T1000 (cell line): ENCODE measurements at regions not wholly inside any gene's neighbourhood (a gene's known extent, or its start where the extent isn't known, plus 50 kb on each side); places are given as distances from the start of the nearest gene placed in this dataset.
"Not testable (repeated sequence)": the region's sequence is repeated elsewhere in the genome, so short reads cannot be mapped to it uniquely, and the experiment has no call there.

Experiments
- DNase-seq: peaks from one replicate; lab custom pipeline; 2025; ENCODE audit warnings: mixed read lengths; lab: John Stamatoyannopoulos, UW

DNA sequence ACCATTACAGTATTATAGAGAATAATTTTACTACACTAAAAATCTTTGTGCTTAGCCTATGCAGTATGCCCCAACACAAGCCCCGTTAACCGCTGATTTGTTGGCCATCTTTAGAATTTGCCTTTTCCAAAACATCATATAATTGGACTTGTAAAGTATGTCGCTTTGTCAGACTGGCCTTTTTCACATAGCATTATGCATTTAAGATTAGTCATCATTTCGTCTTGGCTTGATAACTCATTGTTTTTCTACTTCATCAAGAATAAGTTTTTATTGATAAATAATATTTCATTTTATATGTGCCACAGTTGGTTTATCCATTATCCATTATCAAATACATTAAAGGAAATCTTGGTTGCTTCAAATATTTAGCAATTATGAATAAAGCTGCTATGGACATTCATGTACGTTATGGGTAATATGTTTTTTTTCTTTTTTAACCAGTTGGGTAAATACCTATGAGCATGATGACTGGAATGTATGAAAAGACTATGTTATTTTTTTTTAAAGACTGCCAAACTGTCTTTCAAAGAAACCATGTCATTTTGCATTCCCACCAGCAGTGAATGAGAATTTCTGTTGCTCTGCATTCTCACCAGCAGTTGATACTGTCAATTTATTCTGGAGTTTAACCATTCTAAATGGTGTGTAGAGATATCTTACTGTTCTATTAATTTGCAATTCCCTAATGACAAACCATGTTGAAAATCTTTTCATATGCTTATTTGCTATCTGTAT, 273.1 kb upstream of the KCND2 start:
- no peak for DNase-seq

DNA sequence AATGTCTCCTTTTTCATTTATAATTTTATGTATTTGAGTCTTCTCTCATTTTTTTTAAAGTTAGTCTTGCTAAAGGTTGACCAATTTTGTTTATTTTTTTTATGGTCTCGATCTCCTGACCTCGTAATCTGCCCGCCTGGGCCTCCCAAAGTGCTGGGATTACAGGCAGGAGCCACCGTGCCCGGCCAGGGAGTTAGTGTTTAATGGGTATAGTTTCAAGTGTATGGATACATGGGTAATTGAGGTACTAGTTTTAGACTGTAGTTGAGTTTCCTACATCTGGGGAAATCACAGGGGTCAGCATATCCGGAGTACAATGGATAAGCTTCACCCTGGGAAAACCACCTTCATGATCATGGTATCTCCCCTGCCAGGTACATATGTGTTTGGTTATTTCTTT, 267.3 kb upstream of the KCND2 start:
- no peak for DNase-seq

DNA sequence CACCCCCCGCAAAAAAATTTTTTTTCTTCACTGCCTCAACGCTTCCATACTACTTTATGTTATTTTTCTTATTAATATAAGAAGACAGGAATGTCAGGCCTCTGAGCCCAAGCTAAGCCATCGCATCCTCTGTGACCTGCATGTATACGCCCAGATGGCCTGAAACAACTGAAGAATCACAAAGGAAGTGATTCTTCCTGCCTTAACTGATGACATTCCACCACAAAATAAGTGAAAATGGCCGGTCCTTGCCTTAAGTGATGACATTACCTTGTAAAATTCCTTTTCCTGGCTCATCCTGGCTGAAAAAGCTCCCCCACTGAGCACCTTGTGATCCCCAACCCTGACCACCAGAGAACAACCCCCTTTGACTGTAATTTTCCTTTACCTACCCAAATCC, 258.7 kb upstream of the KCND2 start:
- not testable (repeated sequence) for DNase-seq

DNA sequence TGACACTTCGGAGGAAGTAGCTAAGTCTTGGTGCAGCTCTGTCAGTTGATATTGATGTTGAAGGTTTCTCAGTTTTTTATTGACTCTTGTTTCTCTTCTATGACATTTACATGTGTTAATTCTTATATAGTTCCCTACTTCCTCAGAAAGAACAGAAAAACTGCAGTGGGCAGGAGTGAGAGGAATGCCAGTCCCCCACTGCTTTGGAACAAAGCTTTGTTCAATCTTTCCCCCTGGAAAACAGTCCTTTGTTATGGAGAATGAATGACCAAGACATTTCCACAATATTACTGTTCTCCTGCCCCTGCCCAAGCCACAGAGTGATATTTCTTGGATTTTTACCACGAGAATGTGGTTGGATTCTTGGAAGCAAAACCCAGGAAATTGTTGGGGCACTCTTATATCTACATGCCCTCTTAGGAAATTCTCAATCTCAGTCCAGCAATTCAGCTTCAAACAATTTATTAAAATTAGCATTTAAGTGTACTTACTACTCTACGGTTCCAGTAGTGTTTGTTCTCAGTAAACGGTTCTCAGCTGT, 258.0 kb upstream of the KCND2 start:
- no peak for DNase-seq

DNA sequence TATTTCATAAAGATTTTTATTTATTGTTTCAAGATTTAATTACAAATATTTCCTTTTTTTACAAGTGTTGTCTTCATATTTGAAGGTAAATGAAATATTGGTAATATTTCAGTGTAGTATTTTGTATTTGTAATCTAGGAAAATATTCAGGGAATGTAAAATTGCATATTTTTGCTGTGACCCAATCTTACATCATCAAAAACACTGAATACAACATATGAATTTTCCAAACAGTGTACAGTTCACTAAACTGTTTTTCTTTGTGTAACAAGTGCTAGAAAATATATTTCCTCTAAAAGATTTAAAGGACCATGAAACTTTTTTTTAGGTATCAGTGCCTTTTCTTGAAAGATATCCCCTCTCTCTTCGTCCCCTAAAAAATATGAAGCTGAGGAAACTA, 251.9 kb upstream of the KCND2 start:
- no peak for DNase-seq

DNA sequence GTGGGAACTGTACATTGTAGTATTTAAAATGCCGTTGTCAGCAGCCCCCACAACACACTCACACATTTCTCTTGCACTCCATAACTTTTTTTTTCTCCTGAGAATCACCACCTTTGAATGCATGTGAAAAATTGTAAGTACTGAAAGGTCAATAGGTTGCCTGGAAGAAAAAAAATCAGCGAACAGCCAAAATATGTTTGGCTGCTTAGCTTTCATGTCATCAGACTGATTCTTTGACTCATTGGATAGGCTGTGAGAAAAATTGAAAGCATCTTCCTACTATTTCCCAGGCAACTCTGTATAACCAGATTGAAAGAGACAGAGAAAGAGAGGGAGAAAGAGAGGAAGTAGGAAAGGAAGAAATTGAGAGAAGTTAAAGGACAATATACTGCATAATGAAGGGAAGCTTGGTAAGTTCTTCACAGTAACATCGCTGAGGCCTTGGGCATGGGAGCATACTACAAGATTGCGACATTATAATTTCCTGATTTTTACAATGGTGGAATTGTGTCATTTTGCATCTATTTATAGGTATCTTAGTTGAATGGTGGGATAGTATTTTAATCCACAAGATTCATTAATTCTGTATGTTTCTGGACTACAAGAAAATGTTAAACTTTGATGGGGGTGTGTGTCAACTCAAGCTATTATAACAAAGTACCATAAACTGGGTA, 249.3 kb upstream of the KCND2 start:
- DNase-seq, result no peak

DNA sequence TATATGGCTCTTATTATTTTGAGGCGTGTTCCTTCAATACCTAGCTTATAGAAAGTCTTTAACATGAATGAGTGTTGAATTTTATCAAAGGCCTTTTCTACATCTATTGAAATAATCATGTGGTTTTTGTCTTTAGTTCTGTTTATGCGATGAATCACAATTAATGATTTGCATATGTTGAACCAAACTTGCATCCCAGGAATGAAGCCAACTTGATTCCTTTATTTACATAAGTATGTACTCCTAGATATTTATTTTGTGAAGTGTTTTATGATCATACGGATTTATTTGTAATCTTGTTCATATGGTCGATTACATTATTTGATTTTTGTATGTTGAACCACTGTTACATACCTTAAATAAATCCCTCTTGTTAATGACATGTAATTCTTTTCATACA, 244.3 kb upstream of the KCND2 start:
- DNase-seq, result no peak

DNA sequence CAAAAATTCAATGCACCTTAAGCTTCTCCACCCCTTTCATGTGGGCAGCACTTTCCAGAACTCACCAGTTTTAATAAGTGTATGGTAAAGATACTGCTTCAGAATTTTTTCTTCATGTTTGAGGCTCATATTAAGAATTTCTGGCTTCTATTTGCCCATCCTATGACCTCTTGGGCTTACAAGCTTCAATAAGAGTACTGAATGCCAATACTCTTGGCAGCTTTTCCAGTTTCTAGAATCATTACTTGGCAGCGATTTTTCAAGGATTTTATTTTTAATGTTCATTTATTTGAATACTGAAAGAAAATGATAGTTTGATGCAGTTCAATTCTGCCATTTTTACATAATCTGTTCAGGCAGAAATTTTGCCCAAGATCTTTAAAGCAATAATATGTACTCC, 242.1 kb upstream of the KCND2 start:
- DNase-seq, result no peak

DNA sequence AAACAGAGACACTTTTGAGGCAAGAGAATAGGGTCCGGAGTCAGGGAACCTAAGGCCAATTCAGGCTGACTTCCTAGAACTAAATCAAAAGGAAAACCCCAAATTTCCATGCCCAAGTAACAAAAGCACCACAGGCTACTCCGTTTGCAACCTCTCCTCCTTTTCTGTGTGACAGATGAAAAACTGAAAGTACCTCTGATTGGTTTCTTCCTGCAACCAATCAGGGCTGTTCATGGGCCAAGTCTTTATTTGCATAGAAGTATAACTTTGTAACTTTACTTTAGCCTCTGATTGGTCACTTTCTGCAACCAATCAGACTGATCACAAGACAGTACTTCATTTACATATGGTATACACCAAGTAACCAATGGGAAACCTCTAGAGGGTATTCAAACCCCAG, 239.9 kb upstream of the KCND2 start:
- no peak for DNase-seq

DNA sequence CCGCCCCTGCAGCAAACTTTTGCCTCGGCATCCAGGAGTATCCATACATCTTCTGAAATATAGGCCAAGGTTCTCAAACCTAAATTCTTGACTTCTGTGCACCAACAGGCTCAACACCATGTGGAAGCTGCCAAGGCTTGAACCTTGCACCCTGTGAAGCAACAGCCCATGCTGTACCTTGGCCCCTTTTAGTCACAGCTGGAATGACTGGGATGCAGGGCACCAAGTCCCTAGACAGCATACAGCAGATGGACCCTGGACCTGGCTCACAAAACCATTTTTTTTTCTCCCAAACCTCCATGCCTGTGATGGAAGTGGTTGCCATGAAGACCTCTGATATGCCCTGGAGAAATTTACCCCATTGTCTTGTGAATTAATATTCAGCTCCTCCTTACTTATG, 233.8 kb upstream of the KCND2 start:
- DNase-seq, result no peak

DNA sequence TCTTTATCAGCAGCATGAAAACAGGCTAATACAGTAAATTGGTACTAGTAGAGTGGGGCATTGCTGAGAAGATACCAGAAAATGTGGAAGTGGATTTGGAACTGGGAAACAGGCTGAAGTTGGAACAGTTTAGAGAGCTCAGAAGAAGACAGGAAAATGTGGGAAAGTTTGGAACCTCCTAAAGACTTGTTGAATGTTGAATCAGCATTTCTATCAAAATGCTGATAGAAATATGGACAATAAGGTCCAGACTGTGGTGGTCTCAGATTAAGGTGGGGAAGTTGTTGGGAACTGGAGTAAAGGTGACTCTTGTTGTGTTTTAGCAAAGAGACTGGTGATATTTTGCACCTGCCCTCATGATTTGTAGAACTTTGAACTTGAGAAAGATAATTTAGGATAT, 231.2 kb upstream of the KCND2 start:
- DNase-seq, result no peak

DNA sequence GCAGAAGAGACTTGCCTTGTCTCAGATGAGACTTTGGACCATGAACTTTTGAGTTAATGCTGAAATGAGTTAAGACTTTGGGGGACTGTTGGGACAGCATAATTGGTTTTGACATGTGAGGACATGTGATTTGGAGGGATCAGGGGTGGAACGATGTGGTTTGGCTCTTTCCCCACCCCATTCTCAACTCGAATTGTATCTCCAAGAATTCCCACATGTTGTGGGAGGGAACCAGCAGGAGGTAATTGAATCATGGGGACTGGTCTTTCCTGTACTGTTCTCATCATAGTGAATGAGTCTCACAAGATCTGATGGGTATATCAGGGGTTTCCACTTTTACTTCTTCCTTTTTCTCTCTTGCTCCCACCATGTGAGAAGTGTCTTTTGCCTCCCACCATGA, 229.7 kb upstream of the KCND2 start:
- DNase-seq, result no peak

DNA sequence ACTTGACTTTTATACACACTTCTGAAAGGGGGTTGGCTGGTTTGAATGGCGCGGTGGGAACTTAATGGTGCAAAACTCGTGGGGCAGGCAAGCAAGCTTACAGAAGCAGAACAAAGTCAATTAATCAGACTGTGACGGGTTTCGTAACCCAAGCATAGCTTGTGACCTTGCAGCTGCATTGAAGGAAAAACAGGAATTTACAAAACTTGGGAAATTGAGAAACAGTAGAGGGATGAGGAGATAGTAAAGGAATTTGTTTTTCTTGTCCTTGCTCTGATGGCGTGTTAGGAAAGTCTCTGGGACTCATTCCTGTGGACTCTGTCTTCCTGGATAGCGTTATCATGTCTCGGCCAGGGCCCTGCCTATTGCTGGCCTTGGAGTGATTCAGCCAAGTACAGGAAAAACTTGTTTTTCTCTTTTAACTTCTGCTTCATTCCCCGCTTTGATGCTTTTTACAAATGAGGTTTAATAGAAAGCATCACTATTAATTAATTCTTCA, 220.0 kb upstream of the KCND2 start:
- DNase-seq, result no peak

DNA sequence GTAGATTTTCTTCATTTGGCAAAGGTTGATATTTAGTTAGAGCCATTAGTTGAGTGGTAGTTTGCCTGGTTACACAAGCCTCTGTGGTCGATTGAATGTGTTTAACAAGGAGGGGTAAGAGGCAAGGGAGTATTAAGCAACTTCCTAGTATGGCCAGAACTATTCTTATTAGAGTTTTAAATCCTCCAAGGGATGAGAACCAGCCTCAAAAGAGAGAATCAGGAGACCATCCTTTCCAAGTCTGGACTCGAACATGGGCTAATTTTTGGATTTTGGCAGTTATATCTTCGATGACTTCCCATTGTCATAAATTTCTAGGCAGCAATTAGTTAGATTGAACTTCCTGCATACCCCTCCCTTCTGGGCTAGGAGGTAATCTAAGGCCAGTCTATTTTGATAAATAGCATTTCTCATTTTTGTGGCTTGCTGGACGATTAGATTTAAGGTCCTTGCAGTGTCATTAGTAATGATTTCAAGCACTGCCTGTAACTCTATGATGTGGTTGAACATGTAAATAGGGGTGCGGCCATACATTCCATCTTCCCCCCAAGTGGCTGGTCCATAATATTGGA, 219.5 kb upstream of the KCND2 start:
- DNase-seq, result no peak

DNA sequence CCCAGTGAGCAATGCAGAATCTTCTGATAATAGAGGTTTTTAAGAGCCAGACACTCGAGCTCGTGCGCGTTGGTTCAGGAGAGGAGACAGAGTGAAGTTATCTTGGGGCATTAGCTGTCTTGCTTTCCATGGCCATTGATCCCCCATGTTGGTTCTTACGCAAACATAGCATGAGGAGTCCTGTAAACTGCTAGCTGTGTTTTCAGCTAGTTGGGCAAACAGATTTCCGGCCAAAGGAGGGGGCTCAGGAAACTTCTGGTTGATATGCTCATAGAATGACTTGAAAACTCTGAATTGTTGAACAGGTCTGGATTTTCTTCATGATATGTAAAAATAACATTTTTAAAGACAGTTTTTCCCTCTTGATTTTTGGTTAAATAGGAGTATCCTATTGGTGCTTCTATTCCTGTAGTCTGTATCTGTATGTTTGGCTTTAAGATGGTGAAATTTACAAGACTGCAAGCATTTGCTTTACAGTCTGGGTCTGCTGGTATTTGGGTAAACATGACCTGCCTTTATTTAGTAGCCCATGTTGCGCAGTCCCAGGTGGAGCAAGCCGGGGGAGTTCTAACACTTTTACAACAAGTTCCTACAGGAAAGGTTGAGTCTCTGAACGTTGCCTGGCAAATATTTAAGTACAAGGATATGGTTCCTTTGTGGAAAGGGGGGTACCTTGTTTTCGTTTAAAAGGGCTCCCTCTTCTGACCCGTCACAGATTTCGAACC, 218.4 kb upstream of the KCND2 start:
- no peak for DNase-seq

DNA sequence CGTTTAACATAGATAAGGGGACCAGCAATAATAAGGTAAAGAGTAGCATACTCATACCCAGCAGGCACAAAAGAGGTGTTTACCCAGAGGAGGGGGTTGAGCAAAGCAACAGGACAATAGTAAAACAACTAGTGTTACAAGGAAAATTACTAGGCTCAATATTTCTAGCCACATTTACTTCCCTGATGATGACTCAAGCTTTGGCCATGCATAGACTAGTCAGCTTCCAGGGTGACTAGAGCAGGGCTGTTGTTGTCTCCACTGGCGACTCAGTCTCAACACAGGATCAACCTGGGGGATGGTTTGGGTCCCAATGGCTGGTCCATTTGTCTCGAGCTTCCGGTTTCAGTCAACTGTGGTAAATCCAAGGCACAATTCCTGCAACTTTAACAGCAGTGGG, 217.7 kb upstream of the KCND2 start:
- DNase-seq, result no peak

DNA sequence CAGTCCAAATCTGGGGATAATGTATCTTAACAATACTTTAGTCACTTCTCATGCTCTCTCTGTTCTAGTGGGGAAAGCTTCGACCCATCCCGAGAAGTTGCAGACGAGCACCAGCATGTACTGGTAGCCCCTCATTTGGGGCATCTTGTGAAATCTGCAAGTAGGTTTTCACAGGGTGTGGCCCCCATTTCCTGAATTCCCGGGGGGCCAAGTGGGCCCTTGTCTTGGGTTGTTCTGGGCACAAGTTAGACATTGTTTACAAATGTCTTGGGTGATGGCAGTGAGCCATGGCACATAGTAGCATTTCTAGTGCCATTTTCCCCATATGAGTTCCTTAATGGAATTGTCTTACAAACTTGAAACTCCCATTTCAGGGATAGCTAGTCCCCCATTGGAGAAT, 216.7 kb upstream of the KCND2 start:
- no peak for DNase-seq

DNA sequence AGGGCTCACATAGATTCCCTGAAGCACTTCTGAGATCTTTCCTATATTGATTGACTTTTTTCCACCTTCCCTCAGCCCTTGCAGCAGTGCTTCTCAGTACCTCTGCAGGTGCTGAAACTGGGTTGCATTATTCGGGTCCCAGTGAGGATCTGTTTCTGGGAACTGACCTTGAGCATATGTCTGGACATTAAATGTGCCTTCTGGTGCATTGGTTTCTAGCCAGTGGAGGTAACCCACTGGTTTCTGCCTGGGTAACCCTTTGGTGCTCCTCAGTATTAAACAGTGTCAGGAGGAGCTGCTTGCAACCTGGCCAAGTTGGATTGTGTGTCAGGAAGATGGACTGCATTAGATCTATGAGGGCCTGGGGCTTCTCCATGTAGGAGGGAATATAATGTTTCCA, 213.3 kb upstream of the KCND2 start:
- DNase-seq, result no peak

DNA sequence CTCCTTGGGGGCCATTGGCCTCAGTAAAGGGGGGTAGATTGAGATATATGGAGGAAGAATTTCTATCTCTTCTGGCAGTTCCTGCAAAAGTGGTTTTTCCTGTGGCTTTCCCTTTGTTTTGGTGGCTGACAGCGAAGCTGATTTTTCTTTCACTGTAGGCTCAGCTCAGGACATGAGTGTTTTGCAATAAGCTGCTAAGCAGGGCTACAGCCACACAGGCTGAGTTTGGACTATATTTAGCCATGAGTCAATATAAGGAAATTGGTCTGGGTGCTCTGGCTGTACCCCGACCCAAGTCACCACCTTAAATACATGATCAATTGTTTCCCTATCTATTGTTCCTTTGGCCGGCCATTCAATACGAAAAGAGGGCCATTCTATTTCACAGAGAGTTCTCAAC, 212.7 kb upstream of the KCND2 start:
- DNase-seq, result no peak

DNA sequence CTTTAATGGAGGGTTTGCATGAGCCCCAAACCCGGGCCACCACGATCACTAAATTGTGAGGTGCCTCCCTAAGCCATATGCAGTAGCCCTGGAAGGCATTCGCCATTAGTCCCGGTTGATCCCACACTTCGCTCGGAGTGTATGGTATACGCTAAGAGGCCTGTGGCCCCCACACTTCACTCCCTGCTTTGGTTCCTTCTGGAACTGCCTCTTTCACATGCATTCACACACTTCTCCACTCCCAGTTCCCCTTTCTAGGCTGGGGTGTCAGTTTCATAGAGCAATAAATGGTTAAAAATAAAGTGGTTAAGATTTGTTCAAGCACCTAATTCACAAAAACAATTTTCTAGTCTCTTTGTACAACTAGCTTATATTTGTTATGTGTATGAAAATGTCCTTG, 212.1 kb upstream of the KCND2 start:
- no peak for DNase-seq

DNA sequence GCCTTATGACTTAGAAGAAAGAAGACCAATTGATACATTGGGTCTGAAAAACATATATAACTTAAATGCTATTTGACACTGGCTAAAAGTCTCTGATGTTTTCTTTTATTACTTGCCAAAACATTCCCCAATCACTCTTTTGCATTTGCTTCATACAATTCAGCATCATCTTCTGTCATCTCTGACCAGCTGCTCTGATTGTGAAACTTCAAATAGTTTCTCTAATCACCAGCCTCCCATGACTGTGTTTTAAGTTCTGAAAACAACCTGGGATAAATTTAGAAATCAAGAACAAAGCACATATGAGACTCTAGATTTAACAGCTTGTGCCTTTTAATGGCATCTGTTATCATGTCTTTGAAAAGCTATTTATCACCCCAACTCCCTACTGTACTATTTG, 208.4 kb upstream of the KCND2 start:
- no peak for DNase-seq

DNA sequence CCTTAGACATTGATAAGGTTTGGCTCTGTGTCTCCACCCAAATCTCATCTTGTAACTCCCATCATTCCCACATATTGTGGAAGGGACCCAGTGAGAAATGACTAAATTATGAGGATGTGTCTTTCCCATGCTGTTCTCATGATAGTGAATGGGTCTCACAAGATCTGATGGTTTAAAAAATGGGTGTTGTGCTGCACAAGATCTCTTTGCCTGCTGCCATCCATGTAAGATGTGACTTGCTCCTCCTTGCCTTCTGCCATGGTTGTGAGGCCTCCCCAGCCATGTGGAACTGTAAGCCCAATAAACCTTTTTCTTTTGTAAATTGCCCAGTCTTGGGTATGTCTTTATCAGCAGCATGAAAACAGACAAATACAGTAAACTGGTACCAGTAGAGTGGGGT, 206.1 kb upstream of the KCND2 start:
- not testable (repeated sequence) for DNase-seq

DNA sequence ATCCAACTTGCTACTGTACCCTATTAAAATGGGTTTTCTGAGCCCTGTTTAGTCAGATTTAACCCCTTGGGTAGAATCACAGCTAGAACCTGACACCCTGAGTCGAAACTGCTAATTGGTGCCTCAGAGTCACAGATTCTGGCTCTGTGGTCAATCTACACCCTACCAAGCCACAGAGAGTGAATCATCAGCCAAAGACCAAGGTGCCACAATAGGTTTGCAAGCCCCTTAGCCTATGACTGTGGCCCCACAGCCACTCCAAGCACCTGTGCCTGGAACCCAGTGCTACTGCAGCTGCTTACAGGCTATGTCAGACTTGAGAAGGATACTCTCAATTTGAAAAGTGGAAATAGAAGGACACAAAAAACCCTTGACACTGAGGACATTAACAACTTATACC, 202.8 kb upstream of the KCND2 start:
- DNase-seq, result no peak
